ENCODE measurements at regions not wholly inside any gene's neighbourhood (a gene's known extent, or its start where the extent isn't known, plus 50 kb on each side); places are given as distances from the start of the nearest gene placed in this dataset.

GRCh38 chr22:44549701-44550100 lies 51.7 kb upstream of the RTL6 start (continued):
- no peak for TF ChIP-seq PCBP2 (IDR thresholded peaks at IDR 0.05; ENCODE audit: low read depth, low read length, poor library complexity, severe bottlenecking)
- no peak for TF ChIP-seq ZNF511 (CRISPR knock-in tag; IDR thresholded peaks at IDR 0.05)
- TF ChIP-seq BDP1 (IDR thresholded peaks at IDR 0.05; ENCODE audit: insufficient read depth, insufficient read length): no peak
- no peak for TF ChIP-seq FOXK2 (conservative IDR thresholded peaks at IDR 0.05 in 1 of 2, IDR thresholded peaks at IDR 0.05 in 1 of 2; ENCODE audit: low read depth in 2 of 2)
- TF ChIP-seq TSHZ1 (CRISPR knock-in tag; IDR thresholded peaks at IDR 0.05): no peak
- TF ChIP-seq PRMT5 (CRISPR knock-in tag; IDR thresholded peaks at IDR 0.05): no peak
- no peak for TF ChIP-seq RBM25 (IDR thresholded peaks at IDR 0.05; ENCODE audit: low read depth, low read length, severe bottlenecking)

- H3K36me3 ChIP-seq (ENCODE audit: control insufficient read depth, insufficient read depth, low read length): no peaks in the 10 kb centered on the region
- FAIRE-seq (no peak), ATAC-seq (no peak), DNase-seq (ENCODE audit: extremely low read depth in 1 of 4, low spot score in 3 of 4) (no peak)
- no peak overlapping the region for H3K4me3 ChIP-seq
- H4K20me1 ChIP-seq (replicated peaks; ENCODE audit: control insufficient read depth, insufficient read depth, low read length): no peaks in the 10 kb centered on the region
- peaks cover 0 to 5% of the 10 kb centered on the region in 2 experiments; a peak in 2 of 5 replicates for H3K4me1 ChIP-seq (replicated peaks in 1 of 2; ENCODE audit: control insufficient read depth in 2 of 2, insufficient read depth in 2 of 2, low read length in 2 of 2)
- ChIA-PET POLR2A (no interaction called here), CTCF (ENCODE audit: low intra/inter-chr PET ratio) (no interaction called here)
- H3K9me1 ChIP-seq (ENCODE audit: control insufficient read depth, insufficient read depth, low read length): no peaks in the 10 kb centered on the region
- intact Hi-C loops (cut with micrococcal nuclease): no loop called here
- no peaks in the 10 kb centered on the region for H3K79me2 ChIP-seq (ENCODE audit: control insufficient read depth, insufficient read depth, low read length)
- in situ Hi-C loops (cut with MboI): no loop called here
- H3K27ac ChIP-seq (ENCODE audit: extremely low read depth, low read depth, low read length): no peak overlapping the region
- H2AFZ ChIP-seq (ENCODE audit: low read depth, low read length): no peak overlapping the region
- H3K27me3 ChIP-seq (ENCODE audit: control insufficient read depth in 2 of 2, insufficient read depth in 2 of 2, low read length in 2 of 2): peaks cover 14 to 51% of the 10 kb centered on the region in 2 experiments; a peak in 4 of 5 replicates
- BruUV-seq (replicated peaks): no TSS peak
- WGBS (ENCODE audit: insufficient coverage, low coverage, missing lambda C conversion rate): 0% methylated on average over 2 of the region's 10 CpGs
- no peak overlapping the region for H3K9ac ChIP-seq (ENCODE audit: insufficient read depth in 1 of 2, low read depth in 2 of 2, low read length in 2 of 2)
- no peak overlapping the region for H3K4me2 ChIP-seq (ENCODE audit: insufficient read depth, low read length)
- no peaks in the 10 kb centered on the region for H3K9me3 ChIP-seq (replicated peaks; ENCODE audit: control insufficient read depth, insufficient read depth, low read depth, low read length)
- TF ChIP-seq ZNF232 (CRISPR knock-in tag; IDR thresholded peaks at IDR 0.05): no peak
- no peak for TF ChIP-seq STAT5A (IDR thresholded peaks at IDR 0.05; ENCODE audit: borderline replicate concordance, low read length)
- no peak for TF ChIP-seq NCOR1 (IDR thresholded peaks at IDR 0.05)
- TF ChIP-seq PURB (CRISPR knock-in tag; IDR thresholded peaks at IDR 0.05; ENCODE audit: low read depth): no peak
- no peak for TF ChIP-seq DACH1 (IDR thresholded peaks at IDR 0.05; ENCODE audit: partially characterized antibody)
- TF ChIP-seq ILK (tag; IDR thresholded peaks at IDR 0.05; ENCODE audit: borderline replicate concordance, low read depth): no peak
- no peak for TF ChIP-seq THAP7 (CRISPR knock-in tag; IDR thresholded peaks at IDR 0.05)
- no peak for TF ChIP-seq NR4A1 (CRISPR knock-in tag; IDR thresholded peaks at IDR 0.05)
- TF ChIP-seq NR4A1 (tag; IDR thresholded peaks at IDR 0.05): no peak
- no peak for TF ChIP-seq ZBTB33 (CRISPR knock-in tag; IDR thresholded peaks at IDR 0.05)
Measured at GRCh38 chr22:44548981-44549380, 50.9 kb upstream of the RTL6 start.

All from K562 (cell line).